ENCODE measurements at regions not wholly inside any gene's neighbourhood (a gene's known extent, or its start where the extent isn't known, plus 50 kb on each side); places are given as distances from the start of the nearest gene placed in this dataset.

DNA sequence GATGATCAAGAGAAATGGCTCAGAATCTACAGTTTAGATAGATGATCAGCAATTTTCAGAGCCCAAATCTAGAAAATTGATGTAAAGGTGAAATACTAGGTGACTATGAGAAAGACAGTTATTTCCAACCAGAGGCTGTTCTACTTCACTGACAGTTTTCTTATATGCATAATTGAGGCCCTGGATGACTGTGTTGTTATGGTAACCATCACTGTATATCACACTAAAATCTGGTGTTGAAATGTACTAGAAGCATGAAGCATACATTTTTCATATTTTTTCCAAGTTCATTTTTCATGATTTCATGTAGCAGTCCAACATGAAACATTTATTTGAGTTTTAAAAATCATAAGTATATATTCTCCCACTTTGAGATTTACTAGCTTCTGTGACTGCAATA is 87.4 kb downstream of the ATXN3L start:
- CTCF ChIA-PET, result no interaction called here
- dilution Hi-C loops (cut with HindIII; ENCODE audit: low sequenced_read_pairs, unreplicated experiment), result no loop called here

More for the DNA sequence above, 87.4 kb downstream of the ATXN3L start:
- DNase-seq (no peak), ATAC-seq (ENCODE audit: low read depth) (no peak)
- Histone ChIP-seq H2AFZ (replicated peaks; ENCODE audit: low read length, poor library complexity) (no peak overlapping the region), H3K36me3 (ENCODE audit: control insufficient read depth, insufficient read depth, low read length) (no peaks in the 10 kb centered on the region), H3K4me2 (ENCODE audit: low read depth, low read length) (no peak overlapping the region), H4K20me1 (ENCODE audit: insufficient read depth, low read length) (no peaks in the 10 kb centered on the region), H3K14ac (replicated peaks; ENCODE audit: low read depth, low read length) (no peak overlapping the region), H2AK9ac (replicated peaks; ENCODE audit: low read depth, low read length, poor library complexity) (no peak overlapping the region), H4K91ac (ENCODE audit: insufficient read depth, low read depth, low read length) (no peak overlapping the region), H2BK120ac (ENCODE audit: low read depth, low read length) (no peak overlapping the region), H3K23ac (ENCODE audit: low read depth, low read length) (no peak overlapping the region), H3K27ac (ENCODE audit: insufficient read depth, low read length) (no peak overlapping the region), H3K56ac (ENCODE audit: extremely low read depth, insufficient read depth, low read length) (no peak overlapping the region), H3K79me1 (ENCODE audit: low read depth in 1 of 2, low read length in 2 of 2) (no peaks in the 10 kb centered on the region), H2BK15ac (ENCODE audit: low read depth, low read length) (no peak overlapping the region), H3K27me3 (ENCODE audit: control insufficient read depth, insufficient read depth, low read length) (no peaks in the 10 kb centered on the region), H3K4me1 (ENCODE audit: control insufficient read depth, insufficient read depth, low read length) (no peaks in the 10 kb centered on the region), H3K9me1 (ENCODE audit: insufficient read depth, low read length) (no peaks in the 10 kb centered on the region), H4K5ac (ENCODE audit: low read depth, low read length) (no peak overlapping the region), H4K8ac (ENCODE audit: low read depth in 2 of 2, low read length in 2 of 2) (no peak overlapping the region), H2BK5ac (ENCODE audit: low read depth, low read length, poor library complexity, severe bottlenecking) (no peak overlapping the region), H2AK5ac (ENCODE audit: low read depth, low read length) (no peak overlapping the region), H3K18ac (ENCODE audit: low read depth, low read length) (no peak overlapping the region), H3K9me3 (ENCODE audit: control insufficient read depth, insufficient read depth, low read length) (no peaks in the 10 kb centered on the region), H3K4me3 (ENCODE audit: insufficient read depth, low read depth, low read length) (no peak overlapping the region), H3K4ac (ENCODE audit: low read depth, low read length) (no peak overlapping the region), H3K9ac (ENCODE audit: low read depth, low read length) (no peak overlapping the region), H2BK20ac (ENCODE audit: low read depth, low read length) (no peak overlapping the region)
- POLR2A ChIA-PET (ENCODE audit: unreplicated experiment), result no interaction called here
- intact Hi-C loops (cut with micrococcal nuclease) (no loop called here), in situ Hi-C loops (cut with MboI; ENCODE audit: low sequenced_read_pairs) (no loop called here)
- no TSS peak for BruUV-seq (replicated peaks)
- TF ChIP-seq SMC3 (IDR thresholded peaks at IDR 0.05; ENCODE audit: low read depth, low read length) (no peak), MXI1 (IDR thresholded peaks at IDR 0.05; ENCODE audit: borderline replicate concordance, low read depth, low read length) (no peak), POLR2A (IDR thresholded peaks at IDR 0.05; ENCODE audit: low read depth, low read length) (no peak), CHD1 (IDR thresholded peaks at IDR 0.05; ENCODE audit: low read depth, low read length) (no peak), BHLHE40 (IDR thresholded peaks at IDR 0.05; ENCODE audit: low read depth, low read length) (no peak), NFE2L2 (IDR thresholded peaks at IDR 0.05; ENCODE audit: low read depth, low read length) (no peak), MAFK (IDR thresholded peaks at IDR 0.05; ENCODE audit: low read depth, low read length) (no peak), FOS (IDR thresholded peaks at IDR 0.05; ENCODE audit: low read depth, low read length) (no peak), MAZ (IDR thresholded peaks at IDR 0.05; ENCODE audit: borderline replicate concordance, low read depth, low read length) (no peak), RFX5 (IDR thresholded peaks at IDR 0.05; ENCODE audit: low read depth, low read length) (no peak), RAD21 (IDR thresholded peaks at IDR 0.05; ENCODE audit: low read length) (no peak), CEBPB (IDR thresholded peaks at IDR 0.05; ENCODE audit: low read depth, low read length) (no peak), RCOR1 (IDR thresholded peaks at IDR 0.05; ENCODE audit: insufficient replicate concordance, low read length) (no peak)
- TF ChIP-seq, protein P1, sequence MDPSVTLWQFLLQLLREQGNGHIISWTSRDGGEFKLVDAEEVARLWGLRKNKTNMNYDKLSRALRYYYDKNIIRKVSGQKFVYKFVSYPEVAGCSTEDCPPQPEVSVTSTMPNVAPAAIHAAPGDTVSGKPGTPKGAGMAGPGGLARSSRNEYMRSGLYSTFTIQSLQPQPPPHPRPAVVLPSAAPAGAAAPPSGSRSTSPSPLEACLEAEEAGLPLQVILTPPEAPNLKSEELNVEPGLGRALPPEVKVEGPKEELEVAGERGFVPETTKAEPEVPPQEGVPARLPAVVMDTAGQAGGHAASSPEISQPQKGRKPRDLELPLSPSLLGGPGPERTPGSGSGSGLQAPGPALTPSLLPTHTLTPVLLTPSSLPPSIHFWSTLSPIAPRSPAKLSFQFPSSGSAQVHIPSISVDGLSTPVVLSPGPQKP (IDR thresholded peaks at IDR 0.05; ENCODE audit: borderline replicate concordance, low read depth, low read length), result no peak
- TF ChIP-seq, protein P2, sequence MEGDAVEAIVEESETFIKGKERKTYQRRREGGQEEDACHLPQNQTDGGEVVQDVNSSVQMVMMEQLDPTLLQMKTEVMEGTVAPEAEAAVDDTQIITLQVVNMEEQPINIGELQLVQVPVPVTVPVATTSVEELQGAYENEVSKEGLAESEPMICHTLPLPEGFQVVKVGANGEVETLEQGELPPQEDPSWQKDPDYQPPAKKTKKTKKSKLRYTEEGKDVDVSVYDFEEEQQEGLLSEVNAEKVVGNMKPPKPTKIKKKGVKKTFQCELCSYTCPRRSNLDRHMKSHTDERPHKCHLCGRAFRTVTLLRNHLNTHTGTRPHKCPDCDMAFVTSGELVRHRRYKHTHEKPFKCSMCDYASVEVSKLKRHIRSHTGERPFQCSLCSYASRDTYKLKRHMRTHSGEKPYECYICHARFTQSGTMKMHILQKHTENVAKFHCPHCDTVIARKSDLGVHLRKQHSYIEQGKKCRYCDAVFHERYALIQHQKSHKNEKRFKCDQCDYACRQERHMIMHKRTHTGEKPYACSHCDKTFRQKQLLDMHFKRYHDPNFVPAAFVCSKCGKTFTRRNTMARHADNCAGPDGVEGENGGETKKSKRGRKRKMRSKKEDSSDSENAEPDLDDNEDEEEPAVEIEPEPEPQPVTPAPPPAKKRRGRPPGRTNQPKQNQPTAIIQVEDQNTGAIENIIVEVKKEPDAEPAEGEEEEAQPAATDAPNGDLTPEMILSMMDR (conservative IDR thresholded peaks at IDR 0.05; ENCODE audit: low read depth, low read length), result no peak
- TF ChIP-seq, protein P3, sequence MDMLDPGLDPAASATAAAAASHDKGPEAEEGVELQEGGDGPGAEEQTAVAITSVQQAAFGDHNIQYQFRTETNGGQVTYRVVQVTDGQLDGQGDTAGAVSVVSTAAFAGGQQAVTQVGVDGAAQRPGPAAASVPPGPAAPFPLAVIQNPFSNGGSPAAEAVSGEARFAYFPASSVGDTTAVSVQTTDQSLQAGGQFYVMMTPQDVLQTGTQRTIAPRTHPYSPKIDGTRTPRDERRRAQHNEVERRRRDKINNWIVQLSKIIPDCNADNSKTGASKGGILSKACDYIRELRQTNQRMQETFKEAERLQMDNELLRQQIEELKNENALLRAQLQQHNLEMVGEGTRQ (IDR thresholded peaks at IDR 0.05; ENCODE audit: low read depth, low read length), result no peak
